Suprapubic skin (tissue), 4 donors: ENCODE measurements at regions not wholly inside any gene's neighbourhood (a gene's known extent, or its start where the extent isn't known, plus 50 kb on each side); places are given as distances from the start of the nearest gene placed in this dataset.

Source experiments
- CTCF ChIP-seq, 2 donors: fragments of 200-600 bp in 1 of 2; fragments of 450-650 bp in 1 of 2; sonication (generic) in 1 of 2; IDR thresholded peaks; one replicate each; pipeline ENCODE4 v1.5.1; 2016 to 2019; ENCODE audit warnings: antibody characterized with exemption in 2 of 2, mild to moderate bottlenecking in 1 of 2, moderate library complexity in 1 of 2
- EP300 ChIP-seq: sonication (generic); formaldehyde crosslinking; IDR thresholded peaks from one replicate; pipeline ENCODE4 v1.6.1; 2017; ENCODE audit warnings: antibody characterized with exemption
- POLR2A ChIP-seq, 2 donors: fragments of 450-650 bp; IDR thresholded peaks; one replicate each; pipeline ENCODE4 v1.6.1; 2017; ENCODE audit warnings: antibody characterized with exemption in 2 of 2, mild to moderate bottlenecking in 2 of 2, moderate library complexity in 2 of 2
- POLR2AphosphoS5 ChIP-seq, 3 donors: sonication (generic); formaldehyde crosslinking; IDR thresholded peaks; one replicate each; pipeline ENCODE4 v1.6.1; 2017; ENCODE audit warnings: antibody characterized with exemption in 3 of 3

DNA sequence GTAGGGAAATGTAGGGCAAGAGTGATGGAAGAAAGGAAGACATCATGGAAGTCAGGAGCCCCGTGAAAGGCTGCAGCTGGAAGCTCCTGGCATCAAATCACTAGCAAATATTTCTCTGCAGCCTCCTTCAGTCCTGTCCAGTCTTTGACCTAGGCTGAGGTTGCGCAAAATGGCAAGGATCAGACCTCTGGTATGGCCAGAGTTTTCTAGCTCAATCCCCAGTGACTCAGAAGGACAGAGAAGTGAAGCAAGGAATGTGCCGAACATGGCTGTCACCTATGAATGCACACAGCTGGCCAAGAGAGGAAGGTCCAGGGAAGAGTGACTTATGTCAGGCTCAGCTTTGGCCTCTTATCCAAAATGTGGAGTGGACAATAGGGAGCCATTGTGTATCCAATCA is 71.1 kb upstream of the PHOX2B start:
- no peak for TF ChIP-seq POLR2AphosphoS5 (IDR thresholded peaks at IDR 0.05)
- TF ChIP-seq CTCF (IDR thresholded peaks at IDR 0.05), result no peak
- TF ChIP-seq EP300, result no peak
- TF ChIP-seq POLR2A (IDR thresholded peaks at IDR 0.05), result no peak
